PC-3 (cell line): ENCODE measurements at regions not wholly inside any gene's neighbourhood (a gene's known extent, or its start where the extent isn't known, plus 50 kb on each side); places are given as distances from the start of the nearest gene placed in this dataset.

ENCODE experiments used
- CTCF ChIP-seq: fragments of 300-600 bp; sonication (generic); conservative IDR thresholded peaks from 2 replicates; pipeline ENCODE4 v1.5.1; 2017; ENCODE audit warnings: antibody characterized with exemption, low read depth, mild to moderate bottlenecking, low read length
- EZH2 ChIP-seq: fragments of 300-600 bp; sonication (generic); IDR thresholded peaks from one replicate; pipeline ENCODE4 v1.6.1; 2017; ENCODE audit warnings: antibody characterized with exemption, mild to moderate bottlenecking, low read length; ENCODE audit not compliant: unreplicated experiment
- EZH2phosphoT487 ChIP-seq: fragments of 300-600 bp; sonication (generic); IDR thresholded peaks from 2 replicates; pipeline ENCODE4 v1.6.1; 2018; ENCODE audit warnings: mild to moderate bottlenecking, antibody characterized with exemption, low read length, borderline replicate concordance

- TF ChIP-seq CTCF (no peak), EZH2phosphoT487 (no peak), EZH2 (no peak)
Measured at GRCh38 chr7:42722716-42723115, 189.2 kb downstream of the C7orf25 start.
